ENCODE measurements at regions not wholly inside any gene's neighbourhood (a gene's known extent, or its start where the extent isn't known, plus 50 kb on each side); places are given as distances from the start of the nearest gene placed in this dataset.

DNA sequence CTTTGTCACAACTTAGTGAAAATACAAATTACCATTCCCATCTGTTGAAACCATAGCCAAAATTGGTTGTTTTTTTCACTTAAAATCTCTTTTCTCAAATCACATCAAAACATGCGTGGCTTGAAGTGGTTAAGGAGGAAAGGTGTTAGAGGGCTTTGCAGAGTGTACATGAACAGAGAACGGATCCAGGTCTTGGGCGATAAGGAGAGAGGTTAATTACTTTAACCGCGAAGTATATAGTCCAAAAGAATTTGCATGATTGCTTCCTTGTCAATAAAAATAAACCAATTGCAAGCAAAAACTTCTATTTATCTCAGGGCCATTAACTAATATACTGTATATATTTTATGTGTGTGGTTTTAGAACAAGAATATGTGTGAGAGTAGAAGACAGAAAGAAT, 813.9 kb upstream of the SORCS1 start:
- no peak for TF ChIP-seq CTCF (IDR thresholded peaks at IDR 0.05)
- TF ChIP-seq POLR2A (IDR thresholded peaks at IDR 0.05) = no peak

Measured in tibial nerve (tissue), 3 donors.